ENCODE measurements at regions not wholly inside any gene's neighbourhood (a gene's known extent, or its start where the extent isn't known, plus 50 kb on each side); places are given as distances from the start of the nearest gene placed in this dataset.

DNA sequence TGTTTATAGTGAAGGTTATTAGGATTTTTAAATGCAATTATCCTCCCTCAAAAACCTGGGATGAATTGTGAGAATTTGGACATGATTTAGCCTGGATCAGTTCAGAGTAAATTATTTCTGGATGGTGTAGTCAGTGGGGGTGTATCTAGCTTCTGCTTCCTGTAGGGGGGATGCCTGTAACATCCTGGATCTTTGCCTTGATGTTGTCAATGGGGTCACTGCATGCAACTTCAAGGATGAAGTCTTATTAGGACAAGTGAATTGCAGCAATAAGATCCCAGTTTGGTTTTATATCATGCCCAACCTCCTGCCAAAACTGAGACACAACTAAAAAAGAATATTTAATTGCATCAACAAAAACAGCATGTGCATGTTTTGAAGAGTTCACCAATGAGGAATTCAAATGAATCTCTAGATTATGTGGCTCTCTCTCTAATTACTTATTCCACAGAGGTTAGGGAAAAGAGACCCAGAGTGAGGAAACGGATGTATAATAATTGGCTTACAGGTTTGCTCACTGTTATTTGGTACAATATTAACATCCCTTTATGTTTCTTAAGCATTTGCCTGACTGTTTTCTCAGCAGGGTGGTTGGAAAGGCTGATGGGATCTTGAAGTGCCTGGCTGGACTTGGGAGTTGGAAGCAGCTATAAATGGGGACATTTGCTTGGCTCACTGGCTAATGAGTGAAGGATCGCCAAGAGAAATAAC lies 159.8 kb downstream of the HS3ST3B1 start:
- H3K23me2 ChIP-seq (ENCODE audit: low read depth, low read length): no peaks in the 10 kb centered on the region
- no peaks in the 10 kb centered on the region for H4K20me1 ChIP-seq (replicated peaks in 1 of 2; ENCODE audit: control insufficient read depth in 1 of 2, insufficient read depth in 2 of 2, low read length in 2 of 2)
- no peak overlapping the region for H3K56ac ChIP-seq (replicated peaks; ENCODE audit: insufficient read length, low read depth, low read length)
- DNase-seq (ENCODE audit: low read depth in 1 of 2, low spot score in 2 of 2): no peak
- H2BK5ac ChIP-seq (ENCODE audit: low read depth, low read length): no peak overlapping the region
- H3K27ac ChIP-seq (ENCODE audit: low read depth, low read length): no peak overlapping the region
- no peaks in the 10 kb centered on the region for H3K27me3 ChIP-seq (replicated peaks in 1 of 4; ENCODE audit: control insufficient read depth in 3 of 4, extremely low read depth in 1 of 4, insufficient read depth in 3 of 4, low read length in 3 of 4)
- H3K4ac ChIP-seq (replicated peaks; ENCODE audit: insufficient read length, low read depth, low read length): no peak overlapping the region
- whole genome bisulfite sequencing, 2 experiments (ENCODE audit: extremely low coverage in 1 of 2, insufficient coverage in 1 of 2, insufficient read length in 1 of 2, insufficient replicate concordance in 2 of 2, low coverage in 1 of 2, low lambda C conversion rate in 2 of 2, missing lambda C conversion rate in 1 of 2): 91% methylated on average over 2 of the region's 2 CpGs; no CpG with 5 or more reads in 1 of the 2 experiments
- H4K91ac ChIP-seq (replicated peaks; ENCODE audit: insufficient read length, low read length): no peak overlapping the region
- FAIRE-seq: no peak
- no peak overlapping the region for H2BK120ac ChIP-seq (replicated peaks; ENCODE audit: low read depth, low read length)
- no peak overlapping the region for H2BK12ac ChIP-seq (ENCODE audit: low read depth, low read length)
- H2BK20ac ChIP-seq (ENCODE audit: low read length): no peak overlapping the region
- no peak overlapping the region for H2BK15ac ChIP-seq (ENCODE audit: low read length)
- H4K8ac ChIP-seq (ENCODE audit: extremely low read depth, insufficient read depth, low read length): no peak overlapping the region
- H4K5ac ChIP-seq (ENCODE audit: insufficient read length, low read depth, low read length): no peak overlapping the region
- no peak overlapping the region for H3K4me2 ChIP-seq (ENCODE audit: insufficient read depth in 1 of 2, low read depth in 2 of 2, low read length in 2 of 2)
- peaks cover 0 to 3% of the 10 kb centered on the region in 2 experiments; a peak in 2 of 4 replicates for H3K9me3 ChIP-seq (ENCODE audit: insufficient read depth in 2 of 2, low read depth in 1 of 2, low read length in 1 of 2)
- H2AK5ac ChIP-seq (ENCODE audit: low read depth, low read length): no peak overlapping the region
- no peak overlapping the region for H2AFZ ChIP-seq (ENCODE audit: low read length)
- POLR2A ChIA-PET (ENCODE audit: partially characterized antibody): no interaction called here
- H3K36me3 ChIP-seq (ENCODE audit: control insufficient read depth in 2 of 4, insufficient read depth in 4 of 4, low read length in 3 of 4): no peaks in the 10 kb centered on the region
- H3K4me3 ChIP-seq (ENCODE audit: extremely low read depth in 1 of 4, insufficient read depth in 2 of 4, low read depth in 3 of 4, low read length in 4 of 4): no peak overlapping the region
- no peak overlapping the region for H3K23ac ChIP-seq (ENCODE audit: insufficient read length)
- H3K18ac ChIP-seq (ENCODE audit: extremely low read depth, low read length): no peak overlapping the region
- no peak for TF ChIP-seq BCL11A (IDR thresholded peaks at IDR 0.05; ENCODE audit: low read depth in 2 of 2, low read length in 2 of 2)
- TF ChIP-seq CTBP2 (IDR thresholded peaks at IDR 0.05; ENCODE audit: borderline replicate concordance, insufficient read depth, insufficient read length, low read length): no peak
- TF ChIP-seq RAD21 (IDR thresholded peaks at IDR 0.05 in 1 of 2, conservative IDR thresholded peaks at IDR 0.05 in 1 of 2; ENCODE audit: low read depth in 2 of 2, low read length in 2 of 2): no peak; a peak in 1 of 4 replicates
- TF ChIP-seq TAF1 (IDR thresholded peaks at IDR 0.05; ENCODE audit: low read depth, low read length): no peak
- no peak for TF ChIP-seq BRCA1 (IDR thresholded peaks at IDR 0.05; ENCODE audit: low read depth, low read length)
- TF ChIP-seq TEAD4 (IDR thresholded peaks at IDR 0.05; ENCODE audit: low read depth, low read length): no peak
- TF ChIP-seq SUZ12 (IDR thresholded peaks at IDR 0.05; ENCODE audit: low read length): no peak
- no peak for TF ChIP-seq RNF2 (IDR thresholded peaks at IDR 0.05; ENCODE audit: borderline replicate concordance, low read depth, low read length, missing control alignments, poor library complexity, severe bottlenecking)
- no peak for TF ChIP-seq JUN (IDR thresholded peaks at IDR 0.05; ENCODE audit: low read depth, low read length)
- TF ChIP-seq SIX5 (IDR thresholded peaks at IDR 0.05; ENCODE audit: low read depth, low read length): no peak
- peaks cover 0 to 2% (median 0%) of the 10 kb centered on the region in 4 experiments; a peak in 2 of 7 replicates for H3K4me1 ChIP-seq (replicated peaks in 1 of 4; ENCODE audit: control insufficient read depth in 3 of 4, insufficient read depth in 4 of 4, low read length in 3 of 4)
- no peaks in the 10 kb centered on the region for H3K79me2 ChIP-seq (ENCODE audit: control insufficient read depth in 1 of 2, insufficient read depth in 2 of 2, low read length in 2 of 2)
- no peak overlapping the region for H3K14ac ChIP-seq (ENCODE audit: insufficient read length)
- no peaks in the 10 kb centered on the region for H3K79me1 ChIP-seq (ENCODE audit: low read depth, low read length)
- H3K9ac ChIP-seq (replicated peaks in 1 of 4; ENCODE audit: extremely low read depth in 1 of 4, low read depth in 3 of 4, low read length in 3 of 4): no peak overlapping the region
- CTCF ChIA-PET (ENCODE audit: partially characterized antibody): no interaction called here

Measured in H1 (cell line).